ENCODE measurements at regions not wholly inside any gene's neighbourhood (a gene's known extent, or its start where the extent isn't known, plus 50 kb on each side); places are given as distances from the start of the nearest gene placed in this dataset.

DNA sequence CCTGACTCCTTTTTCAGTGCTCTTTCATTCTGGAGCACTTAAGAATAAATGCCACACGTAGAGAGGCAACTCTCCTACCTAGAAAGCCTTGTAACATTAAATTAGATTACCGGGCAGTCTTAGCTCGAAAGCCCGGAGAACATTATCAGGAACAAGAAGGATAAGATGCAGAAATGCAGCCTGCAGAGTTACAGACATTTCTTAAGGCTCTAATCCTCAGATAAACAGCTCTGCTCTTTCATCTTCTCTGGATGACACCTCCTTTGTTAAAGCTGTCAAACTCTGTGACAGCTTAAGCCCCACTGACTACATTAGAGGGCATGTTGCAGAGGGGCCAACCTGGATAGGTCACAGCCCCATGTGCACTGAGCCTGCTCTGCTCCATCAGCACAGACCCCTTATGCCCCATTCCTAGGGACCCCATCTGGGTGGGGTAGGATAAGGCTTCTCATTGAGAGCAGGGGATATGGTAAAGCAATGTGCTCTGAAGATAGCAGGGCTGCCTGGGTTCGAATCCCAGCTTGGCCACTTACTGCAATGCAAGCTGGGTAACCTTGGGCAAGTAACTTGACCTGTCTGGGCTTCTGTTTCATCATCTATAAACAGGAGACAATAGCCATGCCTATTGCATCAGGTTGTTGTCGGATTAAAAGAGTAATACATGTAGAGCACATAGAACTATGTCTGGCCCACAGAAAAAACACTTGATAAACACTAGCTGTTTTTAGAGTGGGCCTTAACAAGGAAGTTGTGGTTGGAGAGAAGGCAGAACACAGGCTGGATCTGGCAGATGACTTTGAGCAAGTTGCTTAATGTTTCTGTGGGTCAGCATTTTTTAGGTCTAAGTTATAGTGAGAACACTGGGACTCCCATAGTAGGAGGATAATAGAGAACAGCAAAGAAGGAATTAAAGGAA lies 111.4 kb downstream of the THNSL2 start:
- TF ChIP-seq CTCF (IDR thresholded peaks at IDR 0.05) (no peak), EZH2 (IDR thresholded peaks at IDR 0.05; ENCODE audit: borderline replicate concordance, insufficient read depth, low read depth, low read length, poor library complexity, severe bottlenecking) (no peak)

All from B cell (primary cell).